ENCODE measurements at regions not wholly inside any gene's neighbourhood (a gene's known extent, or its start where the extent isn't known, plus 50 kb on each side); places are given as distances from the start of the nearest gene placed in this dataset.

- TF ChIP-seq EZH2 (IDR thresholded peaks at IDR 0.05; ENCODE audit: low read length) (no peak), CTCF (optimal IDR thresholded peaks at IDR 0.05 in 1 of 3, IDR thresholded peaks at IDR 0.05 in 1 of 3, conservative IDR thresholded peaks at IDR 0.05 in 1 of 3; ENCODE audit: extremely low read depth in 1 of 3, insufficient read depth in 2 of 3, low read length in 3 of 3) (no peak)
Measured at GRCh38 chr12:63416788-63417187, 251.5 kb downstream of the DPY19L2 start.
